Liver (tissue), 8 donors: ENCODE measurements at regions not wholly inside any gene's neighbourhood (a gene's known extent, or its start where the extent isn't known, plus 50 kb on each side); places are given as distances from the start of the nearest gene placed in this dataset.

ENCODE experiments used
- DNase-seq: peaks from one replicate; pipeline ENCODE4 v3.0.0-alpha.2; 2017; ENCODE audit warnings: low spot score
- H3K27ac ChIP-seq, 2 donors: one replicate each; pipeline ENCODE4 v1.7.0; 2013; ENCODE audit warnings: inconsistent platforms in 2 of 2, low read length in 2 of 2, control low read depth in 1 of 2, low read depth in 1 of 2, mild to moderate bottlenecking in 1 of 2
- H3K27me3 ChIP-seq, 4 donors: one replicate each; pipeline versions ENCODE4 v1.6.1 to v1.7.0; 2013; ENCODE audit warnings: low read length in 3 of 4, inconsistent platforms in 1 of 4, mild to moderate bottlenecking in 1 of 4, moderate library complexity in 1 of 4; ENCODE audit not compliant: control insufficient read depth in 4 of 4, insufficient read depth in 4 of 4
- H3K36me3 ChIP-seq, 4 donors: one replicate each; pipeline versions ENCODE4 v1.6.1 to v1.7.0; 2013; ENCODE audit warnings: low read length in 3 of 4, mild to moderate bottlenecking in 3 of 4, low read depth in 1 of 4, moderate library complexity in 1 of 4; ENCODE audit not compliant: control insufficient read depth in 4 of 4, insufficient read depth in 3 of 4
- H3K4me1 ChIP-seq, 4 donors: one replicate each; pipeline versions ENCODE4 v1.6.1 to v1.7.0; 2013; ENCODE audit warnings: low read length in 3 of 4, mild to moderate bottlenecking in 3 of 4, moderate library complexity in 1 of 4; ENCODE audit not compliant: control insufficient read depth in 4 of 4, insufficient read depth in 4 of 4
- H3K4me3 ChIP-seq, 3 donors: one replicate each; pipeline versions ENCODE4 v1.6.1 to v1.7.0; 2013; ENCODE audit warnings: low read length in 3 of 3, control low read depth in 1 of 3, low read depth in 1 of 3, mild to moderate bottlenecking in 1 of 3
- H3K9ac ChIP-seq, 2 donors: one replicate each; pipeline ENCODE4 v1.7.0; 2013; ENCODE audit warnings: low read length in 2 of 2, mild to moderate bottlenecking in 2 of 2, moderate library complexity in 2 of 2, control low read depth in 1 of 2, low read depth in 1 of 2
- H3K9me3 ChIP-seq, 4 donors: one replicate each; pipeline versions ENCODE4 v1.6.1 to v1.7.0; 2013; ENCODE audit warnings: low read length in 3 of 4; ENCODE audit not compliant: control insufficient read depth in 4 of 4
- EGR1 ChIP-seq, 2 donors: IDR thresholded peaks; 2 replicates each; pipeline ENCODE4 v1.6.1; 2016 to 2018; ENCODE audit warnings: antibody characterized with exemption in 2 of 2, low read depth in 2 of 2
- FOXA1 ChIP-seq: IDR thresholded peaks from 2 replicates; pipeline ENCODE4 v1.6.1; 2016; ENCODE audit warnings: antibody characterized with exemption
- FOXA2 ChIP-seq: IDR thresholded peaks from 2 replicates; pipeline ENCODE4 v1.6.1; 2016; ENCODE audit warnings: antibody characterized with exemption
- GABPA ChIP-seq, 2 donors: IDR thresholded peaks in 1 of 2; conservative IDR thresholded peaks in 1 of 2; 2 replicates each; pipeline ENCODE4 v1.6.1; 2016; ENCODE audit warnings: antibody characterized with exemption in 2 of 2, mild to moderate bottlenecking in 1 of 2, moderate library complexity in 1 of 2
- HNF4A ChIP-seq, 2 donors: conservative IDR thresholded peaks; 2 replicates each; pipeline ENCODE4 v1.6.1; 2016; ENCODE audit warnings: antibody characterized with exemption in 2 of 2, mild to moderate bottlenecking in 2 of 2
- HNF4G ChIP-seq: IDR thresholded peaks from 2 replicates; pipeline ENCODE4 v1.6.1; 2016; ENCODE audit warnings: antibody characterized with exemption
- JUND ChIP-seq, 2 donors: IDR thresholded peaks; 2 replicates each; pipeline ENCODE4 v1.6.1; 2016; ENCODE audit warnings: antibody characterized with exemption in 2 of 2
- NR2F2 ChIP-seq: IDR thresholded peaks from 2 replicates; pipeline ENCODE4 v1.6.1; 2016; ENCODE audit warnings: antibody characterized with exemption
- RAD21 ChIP-seq, 2 donors: IDR thresholded peaks; 2 replicates each; pipeline ENCODE4 v1.6.1; 2016; ENCODE audit warnings: antibody characterized with exemption in 2 of 2, mild to moderate bottlenecking in 2 of 2
- RXRA ChIP-seq, 2 donors: IDR thresholded peaks; 2 replicates each; pipeline ENCODE4 v1.6.1; 2017 to 2018; ENCODE audit warnings: antibody characterized with exemption in 2 of 2, mild to moderate bottlenecking in 1 of 2
- SP1 ChIP-seq: IDR thresholded peaks from 2 replicates; pipeline ENCODE4 v1.6.1; 2018; ENCODE audit warnings: antibody characterized with exemption, mild to moderate bottlenecking
- TAF1 ChIP-seq: conservative IDR thresholded peaks from 2 replicates; pipeline ENCODE4 v1.6.1; 2016; ENCODE audit warnings: antibody characterized with exemption, mild to moderate bottlenecking
- YY1 ChIP-seq: IDR thresholded peaks from 2 replicates; pipeline ENCODE4 v1.6.1; 2016; ENCODE audit warnings: antibody characterized with exemption, mild to moderate bottlenecking
- WGBS: extraction: QIAGEN DNeasy Blood & Tissue Kit; methylation state at CpG from one replicate; pipeline ENCODE4 v1.1.7; 2013; 5-methylcytosine and 5-hydroxymethylcytosine counted together
- TF ChIP-seq, protein P1 (sequence below): IDR thresholded peaks from 2 replicates; pipeline ENCODE4 v1.6.1; 2016; ENCODE audit warnings: antibody characterized with exemption
- TF ChIP-seq, protein P2 (sequence below): IDR thresholded peaks from 2 replicates; pipeline ENCODE4 v1.6.1; 2016; ENCODE audit warnings: antibody characterized with exemption
- TF ChIP-seq, protein P3 (sequence below): IDR thresholded peaks from 2 replicates; pipeline ENCODE4 v1.6.1; 2016; ENCODE audit warnings: antibody characterized with exemption
- TF ChIP-seq, protein P4 (sequence below): fragments of 150-350 bp; IDR thresholded peaks from 2 replicates; pipeline ENCODE4 v1.5.1; 2017; ENCODE audit warnings: improper control_type of control experiment, low read depth, low read length; ENCODE audit not compliant: missing input control
- TF ChIP-seq, protein P5 (sequence below): IDR thresholded peaks from 2 replicates; pipeline ENCODE4 v1.6.1; 2016; ENCODE audit warnings: antibody characterized with exemption, mild to moderate bottlenecking
- donor health status: healthy.
- donor health status: healthy.
- donor health status: healthy.
- donor health status: healthy.
- donor health status: healthy.

DNA sequence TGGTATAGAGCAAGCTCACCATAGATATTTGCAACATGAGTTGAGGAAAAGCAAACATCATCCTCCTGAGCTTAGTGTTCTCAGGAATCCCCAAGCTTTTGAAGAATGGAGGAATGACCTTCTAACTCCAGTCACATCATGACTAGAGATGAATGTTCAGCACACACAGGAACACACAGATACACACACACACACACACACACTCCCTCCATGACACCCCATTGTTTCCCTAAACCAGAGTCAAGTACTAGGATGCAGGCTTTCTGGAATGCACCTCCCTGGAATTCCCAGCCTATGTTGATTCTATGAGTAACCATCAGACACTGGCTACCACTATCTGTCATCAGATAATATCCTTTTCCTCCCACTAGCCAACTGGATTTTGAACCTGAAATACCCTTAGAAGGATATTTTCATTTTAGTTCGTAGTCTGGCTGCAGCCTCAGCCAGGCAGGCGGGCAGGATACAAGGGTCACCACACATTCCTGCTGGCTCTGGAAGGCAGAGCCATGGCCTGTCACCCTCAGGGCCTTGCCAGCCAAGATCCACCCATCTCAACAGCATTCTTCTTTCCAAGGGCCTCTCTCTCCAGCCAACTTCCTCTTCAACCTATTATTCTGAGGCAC is 162.4 kb downstream of the FOXO1 start:
- H3K36me3 ChIP-seq: no peaks in the 10 kb centered on the region
- TF ChIP-seq TAF1 (no peak), SP1 (peak; percentile 59), JUND (IDR thresholded peaks at IDR 0.05) (peak; percentile 47 to 69), HNF4A (conservative IDR thresholded peaks at IDR 0.05) (peak; percentile 68 to 74), HNF4G (no peak), RXRA (IDR thresholded peaks at IDR 0.05) (peak; percentile 46 to 59), GABPA (IDR thresholded peaks at IDR 0.05 in 1 of 2, conservative IDR thresholded peaks at IDR 0.05 in 1 of 2) (no peak), YY1 (peak; percentile 23), RAD21 (IDR thresholded peaks at IDR 0.05) (peak; percentile 49 to 54), NR2F2 (peak; percentile 80), FOXA2 (peak; percentile 47), FOXA1 (peak; percentile 10), EGR1 (IDR thresholded peaks at IDR 0.05; ENCODE audit: low read depth in 2 of 2) (no peak)
- TF ChIP-seq, protein P1, sequence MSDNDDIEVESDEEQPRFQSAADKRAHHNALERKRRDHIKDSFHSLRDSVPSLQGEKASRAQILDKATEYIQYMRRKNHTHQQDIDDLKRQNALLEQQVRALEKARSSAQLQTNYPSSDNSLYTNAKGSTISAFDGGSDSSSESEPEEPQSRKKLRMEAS: no peak
- TF ChIP-seq, protein P2, sequence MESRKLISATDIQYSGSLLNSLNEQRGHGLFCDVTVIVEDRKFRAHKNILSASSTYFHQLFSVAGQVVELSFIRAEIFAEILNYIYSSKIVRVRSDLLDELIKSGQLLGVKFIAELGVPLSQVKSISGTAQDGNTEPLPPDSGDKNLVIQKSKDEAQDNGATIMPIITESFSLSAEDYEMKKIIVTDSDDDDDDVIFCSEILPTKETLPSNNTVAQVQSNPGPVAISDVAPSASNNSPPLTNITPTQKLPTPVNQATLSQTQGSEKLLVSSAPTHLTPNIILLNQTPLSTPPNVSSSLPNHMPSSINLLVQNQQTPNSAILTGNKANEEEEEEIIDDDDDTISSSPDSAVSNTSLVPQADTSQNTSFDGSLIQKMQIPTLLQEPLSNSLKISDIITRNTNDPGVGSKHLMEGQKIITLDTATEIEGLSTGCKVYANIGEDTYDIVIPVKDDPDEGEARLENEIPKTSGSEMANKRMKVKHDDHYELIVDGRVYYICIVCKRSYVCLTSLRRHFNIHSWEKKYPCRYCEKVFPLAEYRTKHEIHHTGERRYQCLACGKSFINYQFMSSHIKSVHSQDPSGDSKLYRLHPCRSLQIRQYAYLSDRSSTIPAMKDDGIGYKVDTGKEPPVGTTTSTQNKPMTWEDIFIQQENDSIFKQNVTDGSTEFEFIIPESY: no peak
- TF ChIP-seq, protein P3, sequence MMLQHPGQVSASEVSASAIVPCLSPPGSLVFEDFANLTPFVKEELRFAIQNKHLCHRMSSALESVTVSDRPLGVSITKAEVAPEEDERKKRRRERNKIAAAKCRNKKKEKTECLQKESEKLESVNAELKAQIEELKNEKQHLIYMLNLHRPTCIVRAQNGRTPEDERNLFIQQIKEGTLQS: no peak
- TF ChIP-seq, protein P4, sequence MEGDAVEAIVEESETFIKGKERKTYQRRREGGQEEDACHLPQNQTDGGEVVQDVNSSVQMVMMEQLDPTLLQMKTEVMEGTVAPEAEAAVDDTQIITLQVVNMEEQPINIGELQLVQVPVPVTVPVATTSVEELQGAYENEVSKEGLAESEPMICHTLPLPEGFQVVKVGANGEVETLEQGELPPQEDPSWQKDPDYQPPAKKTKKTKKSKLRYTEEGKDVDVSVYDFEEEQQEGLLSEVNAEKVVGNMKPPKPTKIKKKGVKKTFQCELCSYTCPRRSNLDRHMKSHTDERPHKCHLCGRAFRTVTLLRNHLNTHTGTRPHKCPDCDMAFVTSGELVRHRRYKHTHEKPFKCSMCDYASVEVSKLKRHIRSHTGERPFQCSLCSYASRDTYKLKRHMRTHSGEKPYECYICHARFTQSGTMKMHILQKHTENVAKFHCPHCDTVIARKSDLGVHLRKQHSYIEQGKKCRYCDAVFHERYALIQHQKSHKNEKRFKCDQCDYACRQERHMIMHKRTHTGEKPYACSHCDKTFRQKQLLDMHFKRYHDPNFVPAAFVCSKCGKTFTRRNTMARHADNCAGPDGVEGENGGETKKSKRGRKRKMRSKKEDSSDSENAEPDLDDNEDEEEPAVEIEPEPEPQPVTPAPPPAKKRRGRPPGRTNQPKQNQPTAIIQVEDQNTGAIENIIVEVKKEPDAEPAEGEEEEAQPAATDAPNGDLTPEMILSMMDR: no peak
- TF ChIP-seq, protein P5, sequence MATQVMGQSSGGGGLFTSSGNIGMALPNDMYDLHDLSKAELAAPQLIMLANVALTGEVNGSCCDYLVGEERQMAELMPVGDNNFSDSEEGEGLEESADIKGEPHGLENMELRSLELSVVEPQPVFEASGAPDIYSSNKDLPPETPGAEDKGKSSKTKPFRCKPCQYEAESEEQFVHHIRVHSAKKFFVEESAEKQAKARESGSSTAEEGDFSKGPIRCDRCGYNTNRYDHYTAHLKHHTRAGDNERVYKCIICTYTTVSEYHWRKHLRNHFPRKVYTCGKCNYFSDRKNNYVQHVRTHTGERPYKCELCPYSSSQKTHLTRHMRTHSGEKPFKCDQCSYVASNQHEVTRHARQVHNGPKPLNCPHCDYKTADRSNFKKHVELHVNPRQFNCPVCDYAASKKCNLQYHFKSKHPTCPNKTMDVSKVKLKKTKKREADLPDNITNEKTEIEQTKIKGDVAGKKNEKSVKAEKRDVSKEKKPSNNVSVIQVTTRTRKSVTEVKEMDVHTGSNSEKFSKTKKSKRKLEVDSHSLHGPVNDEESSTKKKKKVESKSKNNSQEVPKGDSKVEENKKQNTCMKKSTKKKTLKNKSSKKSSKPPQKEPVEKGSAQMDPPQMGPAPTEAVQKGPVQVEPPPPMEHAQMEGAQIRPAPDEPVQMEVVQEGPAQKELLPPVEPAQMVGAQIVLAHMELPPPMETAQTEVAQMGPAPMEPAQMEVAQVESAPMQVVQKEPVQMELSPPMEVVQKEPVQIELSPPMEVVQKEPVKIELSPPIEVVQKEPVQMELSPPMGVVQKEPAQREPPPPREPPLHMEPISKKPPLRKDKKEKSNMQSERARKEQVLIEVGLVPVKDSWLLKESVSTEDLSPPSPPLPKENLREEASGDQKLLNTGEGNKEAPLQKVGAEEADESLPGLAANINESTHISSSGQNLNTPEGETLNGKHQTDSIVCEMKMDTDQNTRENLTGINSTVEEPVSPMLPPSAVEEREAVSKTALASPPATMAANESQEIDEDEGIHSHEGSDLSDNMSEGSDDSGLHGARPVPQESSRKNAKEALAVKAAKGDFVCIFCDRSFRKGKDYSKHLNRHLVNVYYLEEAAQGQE: peak; percentile 14
- peaks cover 0 to 10% (median 2%) of the 10 kb centered on the region in 4 donors for H3K4me1 ChIP-seq
- H3K9ac ChIP-seq: no peak overlapping the region
- H3K9me3 ChIP-seq: no peaks in the 10 kb centered on the region
- no peak overlapping the region for H3K4me3 ChIP-seq
- H3K27me3 ChIP-seq: no peaks in the 10 kb centered on the region
- peak overlapping the region; percentile 22 to 33 for H3K27ac ChIP-seq
- 23% methylated on average over 2 of the region's 2 CpGs for WGBS
- no peak for DNase-seq
